HG03520 (cell line): ENCODE measurements at regions not wholly inside any gene's neighbourhood (a gene's known extent, or its start where the extent isn't known, plus 50 kb on each side); places are given as distances from the start of the nearest gene placed in this dataset.

ENCODE experiments used
- ATAC-seq: cut with Tn5 transposase; IDR thresholded peaks from one replicate; pipeline ENCODE4 v1.9.1; 2021; ENCODE audit warnings: mild to moderate bottlenecking, moderate library complexity; ENCODE audit not compliant: unreplicated experiment

- ATAC-seq: no peak
These were observed 195.2 kb downstream of the KLF12 start for GRCh38 chr13:73939071-73939380.

GRCh38 chr13:73938372-73939070 is 195.7 kb downstream of the KLF12 start:
- ATAC-seq: no peak

- ATAC-seq: no peak
These were observed 196.8 kb downstream of the KLF12 start for GRCh38 chr13:73937441-73937840.

GRCh38 chr13:73935991-73936390 is 198.2 kb downstream of the KLF12 start:
- ATAC-seq: no peak

GRCh38 chr13:73934771-73935170 is 199.4 kb downstream of the KLF12 start:
- no peak for ATAC-seq

GRCh38 chr13:73934215-73934641 is 200.0 kb downstream of the KLF12 start:
- no peak for ATAC-seq

- ATAC-seq: no peak
These were observed 200.4 kb downstream of the KLF12 start for GRCh38 chr13:73933795-73934194.

- no peak for ATAC-seq
These were observed 202.1 kb downstream of the KLF12 start for GRCh38 chr13:73932091-73932490.

GRCh38 chr13:73929287-73929932 is 204.8 kb downstream of the KLF12 start:
- ATAC-seq: no peak

GRCh38 chr13:73924607-73925006 is 209.6 kb downstream of the KLF12 start:
- ATAC-seq: peak; percentile 86

- no peak for ATAC-seq
These were observed 211.5 kb downstream of the KLF12 start for GRCh38 chr13:73922493-73923393.

GRCh38 chr13:73918691-73919090 is 215.5 kb downstream of the KLF12 start:
- ATAC-seq: no peak

GRCh38 chr13:73913751-73914518 is 220.3 kb downstream of the KLF12 start:
- ATAC-seq: no peak

- ATAC-seq: no peak
These were observed 221.0 kb downstream of the KLF12 start for GRCh38 chr13:73913079-73913740.

GRCh38 chr13:73911361-73911760 is 222.8 kb downstream of the KLF12 start:
- no peak for ATAC-seq

GRCh38 chr13:73910733-73911132 is 223.5 kb downstream of the KLF12 start:
- no peak for ATAC-seq

GRCh38 chr13:73908809-73909208 is 225.4 kb downstream of the KLF12 start:
- no peak for ATAC-seq

GRCh38 chr13:73904625-73905024 is 229.6 kb downstream of the KLF12 start:
- no peak for ATAC-seq

- ATAC-seq: no peak
These were observed 230.6 kb downstream of the KLF12 start for GRCh38 chr13:73903561-73903960.

- ATAC-seq: no peak
These were observed 231.4 kb downstream of the KLF12 start for GRCh38 chr13:73902847-73903246.
